Upper lobe of left lung (tissue), 6 donors: ENCODE measurements at regions not wholly inside any gene's neighbourhood (a gene's known extent, or its start where the extent isn't known, plus 50 kb on each side); places are given as distances from the start of the nearest gene placed in this dataset.

ENCODE experiments used
- ATAC-seq, 2 donors: fragments of 200-7000 bp; cut with Tn5 transposase; one replicate each; pipeline ENCODE4 v1.9.1; 2022; ENCODE audit warnings: mild to moderate bottlenecking in 2 of 2, moderate library complexity in 2 of 2; ENCODE audit not compliant: low FRiP score in 2 of 2
- DNase-seq, 2 donors: peaks; one replicate each; pipeline ENCODE4 v3.0.0-alpha.2; 2019 to 2020
- H3K27ac ChIP-seq, 4 donors: fragments of 200-600 bp; sonication (generic); one replicate each; pipeline ENCODE4 v1.5.1; 2016 to 2019
- H3K27me3 ChIP-seq, 4 donors: fragments of 200-600 bp; sonication (generic); one replicate each; pipeline ENCODE4 v1.5.1; 2017 to 2019
- H3K36me3 ChIP-seq, 4 donors: fragments of 200-600 bp; sonication (generic); one replicate each; pipeline ENCODE4 v1.5.1; 2016 to 2019
- H3K4me1 ChIP-seq, 4 donors: fragments of 200-600 bp; sonication (generic); one replicate each; pipeline ENCODE4 v1.5.1; 2018 to 2019
- H3K4me3 ChIP-seq, 4 donors: fragments of 200-600 bp; sonication (generic); one replicate each; pipeline ENCODE4 v1.5.1; 2017 to 2019; ENCODE audit warnings: mild to moderate bottlenecking in 2 of 4, moderate library complexity in 1 of 4
- H3K9me3 ChIP-seq, 4 donors: fragments of 200-600 bp; sonication (generic); one replicate each; pipeline ENCODE4 v1.5.1; 2018 to 2019
- EP300 ChIP-seq, 4 donors: sonication (generic); formaldehyde crosslinking; IDR thresholded peaks; one replicate each; pipeline ENCODE4 v1.5.1; 2017; ENCODE audit warnings: antibody characterized with exemption in 4 of 4, control low read depth in 2 of 4
- POLR2A ChIP-seq, 4 donors: fragments of 450-650 bp; IDR thresholded peaks; one replicate each; pipeline ENCODE4 v1.5.1; 2016 to 2017; ENCODE audit warnings: antibody characterized with exemption in 4 of 4, mild to moderate bottlenecking in 2 of 4
- POLR2AphosphoS5 ChIP-seq, 2 donors: sonication (generic); formaldehyde crosslinking; IDR thresholded peaks; one replicate each; pipeline ENCODE4 v1.5.1; 2017; ENCODE audit warnings: antibody characterized with exemption in 2 of 2
- WGBS, 2 donors: methylation state at CpG; one replicate each; pipeline ENCODE4 v1.1.5; 2017 to 2018; 5-methylcytosine and 5-hydroxymethylcytosine counted together
- TF ChIP-seq, protein P1 (sequence below), 6 experiments: fragments of 450-650 bp in 4 of 6; fragments of 200-600 bp in 2 of 6; sonication (generic) in 2 of 6; IDR thresholded peaks; one replicate each; pipeline ENCODE4 v1.5.1; 2016 to 2019; ENCODE audit warnings: antibody characterized with exemption in 6 of 6
- donor health status: DM: no; HTN: no; CAD: no; lungs with moderate emphysema.
- donor health status: DM: no; HTN: yes; CAD: no; lungs with severe emphysema.

DNA sequence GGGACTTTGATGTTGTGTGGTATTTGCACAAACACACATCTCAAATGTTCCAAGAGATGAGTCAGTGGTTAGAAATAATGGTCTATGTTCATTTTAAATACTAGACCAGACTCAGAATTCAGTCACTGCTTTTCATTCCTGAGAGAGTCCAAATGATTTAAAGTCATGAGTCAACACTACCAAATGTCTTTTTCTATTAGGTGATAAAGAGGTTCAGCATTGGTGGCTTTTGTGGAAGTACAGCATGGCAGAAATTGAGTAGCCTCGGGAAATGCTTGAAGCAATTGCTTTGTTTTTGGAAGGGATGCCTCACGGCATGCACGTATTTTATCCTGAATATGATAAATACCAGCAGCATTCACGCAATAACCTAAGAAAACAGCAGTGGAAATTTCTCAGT, 115.7 kb downstream of the DIO2 start:
- no peaks in the 10 kb centered on the region for H3K9me3 ChIP-seq
- no peak for ATAC-seq
- no peaks in the 10 kb centered on the region for H3K4me1 ChIP-seq
- H3K36me3 ChIP-seq, result no peaks in the 10 kb centered on the region
- H3K27me3 ChIP-seq, result no peaks in the 10 kb centered on the region
- TF ChIP-seq POLR2AphosphoS5 (IDR thresholded peaks at IDR 0.05), result no peak
- no peak for TF ChIP-seq EP300 (IDR thresholded peaks at IDR 0.05)
- no peak for TF ChIP-seq POLR2A (IDR thresholded peaks at IDR 0.05)
- TF ChIP-seq, protein P1, sequence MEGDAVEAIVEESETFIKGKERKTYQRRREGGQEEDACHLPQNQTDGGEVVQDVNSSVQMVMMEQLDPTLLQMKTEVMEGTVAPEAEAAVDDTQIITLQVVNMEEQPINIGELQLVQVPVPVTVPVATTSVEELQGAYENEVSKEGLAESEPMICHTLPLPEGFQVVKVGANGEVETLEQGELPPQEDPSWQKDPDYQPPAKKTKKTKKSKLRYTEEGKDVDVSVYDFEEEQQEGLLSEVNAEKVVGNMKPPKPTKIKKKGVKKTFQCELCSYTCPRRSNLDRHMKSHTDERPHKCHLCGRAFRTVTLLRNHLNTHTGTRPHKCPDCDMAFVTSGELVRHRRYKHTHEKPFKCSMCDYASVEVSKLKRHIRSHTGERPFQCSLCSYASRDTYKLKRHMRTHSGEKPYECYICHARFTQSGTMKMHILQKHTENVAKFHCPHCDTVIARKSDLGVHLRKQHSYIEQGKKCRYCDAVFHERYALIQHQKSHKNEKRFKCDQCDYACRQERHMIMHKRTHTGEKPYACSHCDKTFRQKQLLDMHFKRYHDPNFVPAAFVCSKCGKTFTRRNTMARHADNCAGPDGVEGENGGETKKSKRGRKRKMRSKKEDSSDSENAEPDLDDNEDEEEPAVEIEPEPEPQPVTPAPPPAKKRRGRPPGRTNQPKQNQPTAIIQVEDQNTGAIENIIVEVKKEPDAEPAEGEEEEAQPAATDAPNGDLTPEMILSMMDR (IDR thresholded peaks at IDR 0.05), result no peak
- no peak for DNase-seq
- no peak overlapping the region for H3K4me3 ChIP-seq
- WGBS, 2 donors, result 81 to 91% methylated on average over 4 of the region's 4 CpGs
- H3K27ac ChIP-seq, result no peak overlapping the region

DNA sequence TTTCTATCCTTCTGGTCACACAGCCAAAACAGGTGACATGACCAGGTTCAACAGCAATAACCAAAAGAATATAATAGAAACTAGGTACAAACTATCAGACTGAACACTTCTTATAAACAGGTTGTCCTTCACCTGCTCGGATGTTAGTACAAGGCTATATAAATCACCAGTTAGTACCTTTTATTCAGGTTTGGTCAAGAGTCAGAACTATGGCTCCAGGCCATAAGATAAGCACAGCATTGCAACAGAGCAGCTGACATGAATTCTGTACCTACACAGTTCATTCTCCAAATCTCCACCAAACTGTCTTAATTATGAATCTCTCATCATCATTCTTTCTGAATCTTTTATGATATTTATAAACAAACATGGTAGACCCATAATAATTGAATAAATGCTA, 123.9 kb downstream of the DIO2 start:
- TF ChIP-seq POLR2AphosphoS5 (IDR thresholded peaks at IDR 0.05) (no peak), POLR2A (IDR thresholded peaks at IDR 0.05) (no peak)
- TF ChIP-seq, protein P1 (IDR thresholded peaks at IDR 0.05), result no peak
- H3K4me1 ChIP-seq, result no peaks in the 10 kb centered on the region
- no peaks in the 10 kb centered on the region for H3K27me3 ChIP-seq
- WGBS, 2 donors, result 62 to 90% methylated on average over 1 of the region's 1 CpG
- ATAC-seq (no peak), DNase-seq (no peak)
- H3K9me3 ChIP-seq, result peaks cover 0 to 5% (median 0%) of the 10 kb centered on the region in 4 donors
- H3K27ac ChIP-seq, result no peak overlapping the region
- H3K36me3 ChIP-seq, result no peaks in the 10 kb centered on the region
- H3K4me3 ChIP-seq, result no peak overlapping the region

DNA sequence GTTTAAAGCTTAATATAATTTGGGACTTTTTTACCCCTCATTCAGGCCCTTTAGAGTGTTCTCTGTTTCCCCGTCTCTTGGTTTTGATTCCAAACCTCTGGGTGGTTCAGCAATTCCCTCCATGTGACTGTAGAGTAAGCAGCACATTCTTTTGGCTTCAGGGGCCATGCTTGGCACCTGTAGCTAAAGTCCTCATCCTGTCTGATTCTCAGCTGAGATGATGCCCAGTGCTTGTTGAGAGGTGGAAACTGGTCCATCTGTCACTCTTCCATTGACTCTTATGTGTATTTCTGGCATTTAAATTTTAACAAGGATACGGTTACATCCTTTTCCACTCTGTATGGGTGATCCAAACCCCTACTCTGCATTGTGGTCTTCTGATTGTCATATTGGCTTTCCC, 127.1 kb downstream of the DIO2 start:
- Histone ChIP-seq H3K4me3 (no peak overlapping the region), H3K27me3 (no peaks in the 10 kb centered on the region), H3K27ac (no peak overlapping the region), H3K9me3 (peaks cover 0 to 5% (median 0%) of the 10 kb centered on the region in 4 donors), H3K36me3 (no peaks in the 10 kb centered on the region), H3K4me1 (no peaks in the 10 kb centered on the region)
- no peak for TF ChIP-seq EP300 (IDR thresholded peaks at IDR 0.05)
- no peak for TF ChIP-seq POLR2AphosphoS5 (IDR thresholded peaks at IDR 0.05)
- no peak for TF ChIP-seq POLR2A (IDR thresholded peaks at IDR 0.05)
- TF ChIP-seq, protein P1 (IDR thresholded peaks at IDR 0.05), result no peak
- whole genome bisulfite sequencing, 2 donors, result 88 to 91% methylated on average over 2 of the region's 2 CpGs
- DNase-seq (no peak), ATAC-seq (no peak)

DNA sequence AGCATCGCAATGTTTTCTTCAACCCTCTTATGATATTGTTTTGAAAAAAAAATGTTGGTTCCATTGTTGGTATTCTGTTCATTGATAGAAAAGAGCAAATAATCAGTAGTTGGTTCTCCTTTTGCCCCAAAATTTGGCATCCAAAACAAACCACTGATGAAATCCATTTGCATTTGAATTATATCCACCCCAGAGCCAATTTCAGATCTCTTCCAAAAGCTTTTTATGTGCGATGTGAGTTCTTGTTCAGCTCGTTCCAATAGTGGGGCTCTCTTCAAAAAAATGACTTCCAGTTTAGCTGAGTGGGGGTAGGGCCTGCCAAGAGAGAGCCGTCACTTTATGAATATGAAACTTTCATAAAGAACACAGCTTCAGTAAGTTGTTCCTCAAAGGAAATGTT, 130.7 kb downstream of the DIO2 start:
- ATAC-seq (no peak), DNase-seq (no peak)
- 77 to 84% methylated on average over 4 of the region's 4 CpGs for WGBS, 2 donors
- no peak overlapping the region for H3K27ac ChIP-seq
- no peaks in the 10 kb centered on the region for H3K9me3 ChIP-seq
- H3K4me1 ChIP-seq, result no peaks in the 10 kb centered on the region
- no peaks in the 10 kb centered on the region for H3K36me3 ChIP-seq
- H3K4me3 ChIP-seq, result no peak overlapping the region
- TF ChIP-seq POLR2AphosphoS5 (IDR thresholded peaks at IDR 0.05), result no peak
- TF ChIP-seq POLR2A (IDR thresholded peaks at IDR 0.05), result no peak
- TF ChIP-seq, protein P1 (IDR thresholded peaks at IDR 0.05), result no peak
- no peak for TF ChIP-seq EP300 (IDR thresholded peaks at IDR 0.05)
- no peaks in the 10 kb centered on the region for H3K27me3 ChIP-seq

DNA sequence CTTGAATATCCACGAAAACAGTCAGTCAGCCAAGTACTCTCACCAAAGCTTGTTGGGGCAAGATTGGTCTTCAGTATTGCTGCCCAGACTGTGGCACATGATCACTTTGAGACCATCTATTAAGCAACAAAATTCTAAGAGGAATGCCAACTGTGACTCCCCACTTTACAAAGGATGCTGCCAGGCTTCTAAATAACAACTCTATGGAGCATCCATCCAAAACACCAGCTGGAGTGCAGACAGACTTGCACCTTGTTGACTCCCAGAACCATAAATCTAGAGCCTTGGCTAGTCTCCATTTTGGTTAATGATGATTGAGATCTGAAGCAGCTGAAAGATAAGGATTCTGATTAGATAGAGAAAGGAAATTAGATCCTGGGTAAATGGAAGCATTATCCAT, 132.8 kb downstream of the DIO2 start:
- H3K27me3 ChIP-seq, result no peaks in the 10 kb centered on the region
- ATAC-seq, result no peak
- H3K4me1 ChIP-seq, result no peaks in the 10 kb centered on the region
- WGBS, 2 donors, result 55 to 59% methylated on average over 1 of the region's 1 CpG
- H3K27ac ChIP-seq, result no peak overlapping the region
- H3K4me3 ChIP-seq, result no peak overlapping the region
- TF ChIP-seq POLR2AphosphoS5 (IDR thresholded peaks at IDR 0.05), result no peak
- no peak for TF ChIP-seq POLR2A (IDR thresholded peaks at IDR 0.05)
- TF ChIP-seq, protein P1 (IDR thresholded peaks at IDR 0.05), result no peak
- TF ChIP-seq EP300 (IDR thresholded peaks at IDR 0.05), result no peak
- no peaks in the 10 kb centered on the region for H3K36me3 ChIP-seq
- H3K9me3 ChIP-seq, result no peaks in the 10 kb centered on the region
- no peak for DNase-seq
